ENCODE measurements at regions not wholly inside any gene's neighbourhood (a gene's known extent, or its start where the extent isn't known, plus 50 kb on each side); places are given as distances from the start of the nearest gene placed in this dataset.
"Not testable (repeated sequence)": the region's sequence is repeated elsewhere in the genome, so short reads cannot be mapped to it uniquely, and the experiment has no call there.

DNA sequence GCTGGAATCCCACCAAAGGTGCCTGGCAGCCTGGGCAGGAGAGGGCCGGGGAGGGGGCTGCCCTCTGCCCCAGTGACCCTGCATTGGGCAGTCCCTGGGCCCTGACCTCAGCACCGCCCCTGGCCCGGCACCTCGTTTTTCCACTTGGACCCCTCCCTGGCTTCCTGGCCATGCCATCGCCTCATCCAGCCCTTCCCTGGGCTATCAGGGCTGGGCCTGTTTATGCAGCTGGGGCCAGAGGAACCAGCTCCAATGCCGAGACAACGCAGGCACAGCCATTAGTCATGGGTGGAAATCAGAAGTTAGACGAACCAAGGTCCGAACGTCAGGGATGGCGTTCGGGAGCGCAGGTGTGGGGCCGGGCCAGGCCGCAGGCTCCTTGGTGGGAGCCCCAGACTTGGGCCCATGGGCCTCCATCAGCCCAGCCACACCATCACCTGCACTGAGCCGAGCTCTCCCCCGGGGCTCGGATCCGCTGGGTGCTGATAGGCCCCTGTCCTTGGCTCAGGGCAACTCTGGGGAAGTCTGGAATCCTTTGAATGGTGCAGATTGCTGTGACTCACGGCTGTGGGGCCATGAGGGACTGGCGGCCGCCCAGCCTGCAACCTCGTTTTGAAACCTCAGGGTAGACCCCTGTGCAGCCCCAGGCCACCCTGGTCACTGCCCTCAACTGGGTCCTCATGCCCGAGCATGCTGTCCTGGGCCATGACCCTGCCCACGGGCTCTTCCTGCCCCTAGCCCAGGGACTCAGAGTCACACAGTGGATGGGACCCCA is 169.4 kb downstream of the KIF26A start:
- no peaks in the 10 kb centered on the region; the same call in 1 of the 2 replicates for H3K4me1 ChIP-seq (ENCODE audit: control insufficient read depth, insufficient read depth, low read length)
- H3K4me3 ChIP-seq (ENCODE audit: low read length): no peak overlapping the region
- H3K27ac ChIP-seq (ENCODE audit: low read length): no peak overlapping the region
- H3K36me3 ChIP-seq (ENCODE audit: control insufficient read depth, insufficient read depth, low read length): no peaks in the 10 kb centered on the region
- H3K9me3 ChIP-seq (ENCODE audit: control insufficient read depth, insufficient read depth, low read length): no peaks in the 10 kb centered on the region
- no peak for DNase-seq (ENCODE audit: low read depth, low spot score)
- H3K27me3 ChIP-seq (ENCODE audit: control insufficient read depth, insufficient read depth, low read length): no peaks in the 10 kb centered on the region
- WGBS (ENCODE audit: insufficient coverage, insufficient read length): no CpG with 5 or more reads among the region's 25 CpGs

DNA sequence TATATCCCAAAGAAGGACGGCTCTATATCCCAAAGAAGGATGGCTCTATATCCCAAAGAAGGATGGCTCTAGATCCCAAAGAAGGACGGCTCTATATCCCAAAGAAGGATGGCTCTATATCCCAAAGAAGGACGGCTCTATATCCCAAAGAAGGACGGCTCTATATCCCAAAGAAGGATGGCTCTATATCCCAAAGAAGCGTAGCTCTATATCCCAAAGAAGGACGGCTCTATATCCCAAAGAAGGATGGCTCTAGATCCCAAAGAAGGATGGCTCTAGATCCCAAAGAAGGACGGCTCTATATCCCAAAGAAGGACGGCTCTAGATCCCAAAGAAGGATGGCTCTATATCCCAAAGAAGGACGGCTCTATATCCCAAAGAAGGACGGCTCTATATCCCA is 170.1 kb downstream of the KIF26A start:
- H3K4me1 ChIP-seq (ENCODE audit: control insufficient read depth, insufficient read depth, low read length); DNase-seq (ENCODE audit: low read depth, low spot score); H3K9me3 ChIP-seq (ENCODE audit: control insufficient read depth, insufficient read depth, low read length); H3K36me3 ChIP-seq (ENCODE audit: control insufficient read depth, insufficient read depth, low read length); H3K27me3 ChIP-seq (ENCODE audit: control insufficient read depth, insufficient read depth, low read length); H3K4me3 ChIP-seq (ENCODE audit: low read length); H3K27ac ChIP-seq (ENCODE audit: low read length): not testable (repeated sequence)
- no CpG with 5 or more reads among the region's 10 CpGs for WGBS (ENCODE audit: insufficient coverage, insufficient read length)

DNA sequence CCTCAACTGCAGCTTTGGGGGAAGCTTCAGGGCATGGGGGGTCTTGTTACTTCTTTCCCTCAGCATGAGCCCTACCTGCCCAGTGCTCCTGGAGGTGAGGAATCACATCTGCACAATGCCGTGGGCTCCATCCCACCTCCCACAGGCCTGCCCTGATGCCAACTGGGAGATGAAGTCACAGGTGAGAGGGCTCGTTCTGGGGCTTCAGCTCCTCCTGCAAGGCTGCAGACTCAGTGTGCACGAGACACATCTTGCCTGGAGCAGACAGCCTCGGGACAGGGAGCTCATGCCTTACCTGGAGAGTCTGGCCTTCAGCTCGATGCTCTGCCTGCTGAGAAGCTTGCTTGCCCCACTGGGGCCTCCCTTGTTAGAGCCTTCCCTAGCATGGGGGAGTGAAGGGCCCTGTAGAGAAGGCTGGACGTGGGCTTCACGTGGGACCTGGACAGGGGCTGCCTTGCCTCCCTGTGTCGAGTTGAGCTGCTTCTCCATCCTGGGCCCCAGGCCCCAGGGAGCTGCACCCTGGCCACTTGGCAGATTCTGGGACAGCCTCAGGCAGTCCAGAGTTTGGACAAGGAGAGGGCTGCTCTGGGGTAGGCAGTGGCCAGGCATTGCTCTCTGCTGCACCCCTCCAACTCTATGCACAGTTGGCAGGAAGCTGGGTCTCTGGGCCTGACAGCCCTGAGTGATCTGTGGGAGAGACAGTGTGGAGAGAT is 171.4 kb downstream of the KIF26A start:
- H3K36me3 ChIP-seq (ENCODE audit: control insufficient read depth, insufficient read depth, low read length): no peaks in the 10 kb centered on the region
- no CpG with 5 or more reads among the region's 8 CpGs for WGBS (ENCODE audit: insufficient coverage, insufficient read length)
- no peak for DNase-seq (ENCODE audit: low read depth, low spot score)

DNA sequence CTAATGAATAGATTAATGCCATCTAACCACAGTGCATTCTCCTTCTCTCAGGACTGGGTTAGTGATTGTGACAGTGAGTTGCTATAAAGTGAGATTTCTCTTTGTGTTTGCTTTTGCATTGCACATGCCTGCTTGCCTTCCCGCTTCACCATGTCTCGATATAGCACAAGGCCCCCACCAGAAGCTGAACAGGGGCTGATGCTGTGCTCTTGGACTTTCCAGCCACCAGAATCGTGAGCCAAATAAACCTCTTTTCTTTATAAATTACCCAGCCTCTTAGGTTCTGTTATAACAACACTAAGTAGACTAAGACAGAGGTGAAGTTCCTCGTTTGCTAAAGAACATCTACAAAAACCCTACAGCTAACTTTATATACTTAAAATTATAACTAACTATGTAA is 173.0 kb downstream of the KIF26A start:
- no CpG with 5 or more reads among the region's 4 CpGs for WGBS (ENCODE audit: insufficient coverage, insufficient read length)
- Histone ChIP-seq H3K9me3 (ENCODE audit: control insufficient read depth, insufficient read depth, low read length) (no peaks in the 10 kb centered on the region), H3K36me3 (ENCODE audit: control insufficient read depth, insufficient read depth, low read length) (no peaks in the 10 kb centered on the region; the same call in 1 of the 2 replicates), H3K4me1 (ENCODE audit: control insufficient read depth, insufficient read depth, low read length) (0 out of 2 replicates have a peak, but pooled peaks cover 2% of the 10 kb centered on the region), H3K27ac (ENCODE audit: low read length) (no peak overlapping the region), H3K27me3 (ENCODE audit: control insufficient read depth, insufficient read depth, low read length) (no peaks in the 10 kb centered on the region), H3K4me3 (ENCODE audit: low read length) (no peak overlapping the region)
- no peak for DNase-seq (ENCODE audit: low read depth, low spot score)

More for the DNA sequence above, 171.4 kb downstream of the KIF26A start:
- H3K4me3 ChIP-seq (ENCODE audit: low read length): no peak overlapping the region
- H3K27me3 ChIP-seq (ENCODE audit: control insufficient read depth, insufficient read depth, low read length): no peaks in the 10 kb centered on the region
- no peaks in the 10 kb centered on the region for H3K9me3 ChIP-seq (ENCODE audit: control insufficient read depth, insufficient read depth, low read length)
- H3K27ac ChIP-seq (ENCODE audit: low read length): no peak overlapping the region
- H3K4me1 ChIP-seq (ENCODE audit: control insufficient read depth, insufficient read depth, low read length): no peaks in the 10 kb centered on the region; the same call in 1 of the 2 replicates

DNA sequence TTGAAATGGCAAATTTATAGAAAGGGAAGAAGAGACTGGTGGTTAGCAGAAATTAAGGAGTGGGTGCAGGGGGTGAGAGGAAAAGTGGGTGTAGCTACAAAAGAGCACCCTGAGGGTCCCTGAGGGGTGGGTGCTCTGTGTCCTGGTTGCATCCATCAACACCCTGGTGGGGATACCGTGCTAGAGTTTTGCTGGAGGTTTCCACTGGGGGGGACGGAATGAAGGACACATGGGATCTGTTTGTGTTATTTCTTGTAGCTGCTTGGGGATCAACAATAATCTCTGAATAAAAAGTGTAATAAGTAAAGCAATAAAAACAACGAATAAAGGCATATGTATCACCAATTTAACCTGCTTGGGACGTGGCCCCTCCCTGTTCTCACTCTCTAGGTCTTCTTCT is 175.3 kb downstream of the KIF26A start:
- WGBS (ENCODE audit: insufficient coverage, insufficient read length): no CpG with 5 or more reads among the region's 4 CpGs
- no peaks in the 10 kb centered on the region; the same call in 1 of the 2 replicates for H3K36me3 ChIP-seq (ENCODE audit: control insufficient read depth, insufficient read depth, low read length)
- no peak for DNase-seq (ENCODE audit: low read depth, low spot score)
- H3K4me1 ChIP-seq (ENCODE audit: control insufficient read depth, insufficient read depth, low read length): 0 out of 2 replicates have a peak, but pooled peaks cover 2% of the 10 kb centered on the region
- H3K4me3 ChIP-seq (ENCODE audit: low read length): no peak overlapping the region
- H3K27ac ChIP-seq (ENCODE audit: low read length): no peak overlapping the region
- no peaks in the 10 kb centered on the region for H3K27me3 ChIP-seq (ENCODE audit: control insufficient read depth, insufficient read depth, low read length)
- H3K9me3 ChIP-seq (ENCODE audit: control insufficient read depth, insufficient read depth, low read length): no peaks in the 10 kb centered on the region

DNA sequence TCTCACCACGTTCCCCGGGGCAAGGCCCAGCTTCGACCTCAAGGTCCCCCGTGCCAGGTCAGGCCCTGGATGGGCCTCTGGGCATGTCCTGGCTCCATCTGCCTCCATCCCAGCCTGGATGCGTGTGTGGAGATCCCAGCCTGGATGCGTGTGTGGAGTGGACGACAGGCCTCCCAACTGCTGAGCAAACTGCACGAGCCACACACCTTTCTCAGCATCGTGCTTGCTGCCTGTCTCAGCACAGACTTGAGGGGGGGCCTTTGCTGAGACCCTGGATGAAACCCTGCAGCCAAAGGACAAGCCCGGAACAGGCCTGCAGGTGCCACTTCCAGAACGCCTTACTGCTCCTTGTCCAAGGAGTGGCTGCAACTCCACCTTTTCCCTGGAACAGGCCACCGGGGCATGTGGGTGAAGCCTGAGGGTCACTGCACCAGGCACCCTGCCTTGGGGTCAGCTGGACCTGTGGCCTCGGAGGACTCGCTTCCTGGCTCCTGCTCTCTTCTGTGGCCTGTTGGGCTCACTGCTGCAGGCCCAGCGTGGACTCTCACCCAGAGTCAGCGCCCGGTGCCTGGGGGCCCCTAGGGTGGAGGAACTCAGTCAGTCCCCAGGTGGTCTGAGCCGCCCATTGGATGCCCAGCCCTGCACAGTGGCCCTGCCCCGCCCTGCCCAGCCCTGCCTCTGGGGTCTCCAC is 176.0 kb downstream of the KIF26A start:
- no CpG with 5 or more reads among the region's 19 CpGs for WGBS (ENCODE audit: insufficient coverage, insufficient read length)
- H3K27ac ChIP-seq (ENCODE audit: low read length): no peak overlapping the region
- no peaks in the 10 kb centered on the region; the same call in 1 of the 2 replicates for H3K36me3 ChIP-seq (ENCODE audit: control insufficient read depth, insufficient read depth, low read length)
- no peaks in the 10 kb centered on the region for H3K9me3 ChIP-seq (ENCODE audit: control insufficient read depth, insufficient read depth, low read length)
- no peak for DNase-seq (ENCODE audit: low read depth, low spot score)
- H3K4me3 ChIP-seq (ENCODE audit: low read length): no peak overlapping the region
- H3K4me1 ChIP-seq (ENCODE audit: control insufficient read depth, insufficient read depth, low read length): peaks cover 2% of the 10 kb centered on the region; the same call in 1 of the 2 replicates
- H3K27me3 ChIP-seq (ENCODE audit: control insufficient read depth, insufficient read depth, low read length): no peaks in the 10 kb centered on the region

DNA sequence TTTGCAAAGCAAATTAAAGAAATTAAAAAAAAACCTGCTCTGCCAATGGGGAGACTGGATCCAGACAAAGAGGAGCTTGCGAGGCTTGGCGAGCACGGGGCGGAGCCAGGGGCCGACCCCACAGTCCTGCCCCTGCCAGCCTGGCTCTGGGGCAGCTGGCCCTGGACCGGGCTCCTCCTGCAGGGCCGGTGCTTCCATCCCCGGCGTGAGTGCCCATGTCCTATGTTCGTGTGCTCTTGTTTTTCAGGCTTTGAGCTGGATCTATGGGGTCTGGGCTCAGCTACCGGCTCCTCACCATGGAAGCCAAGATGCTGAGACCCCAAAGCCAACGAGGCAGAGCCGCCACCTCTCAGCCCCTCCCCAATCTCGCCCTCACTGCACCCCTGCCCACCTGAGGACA is 176.8 kb downstream of the KIF26A start:
- no peak for DNase-seq (ENCODE audit: low read depth, low spot score)
- Histone ChIP-seq H3K36me3 (ENCODE audit: control insufficient read depth, insufficient read depth, low read length) (no peaks in the 10 kb centered on the region; the same call in 1 of the 2 replicates), H3K27me3 (ENCODE audit: control insufficient read depth, insufficient read depth, low read length) (no peaks in the 10 kb centered on the region), H3K9me3 (ENCODE audit: control insufficient read depth, insufficient read depth, low read length) (no peaks in the 10 kb centered on the region), H3K4me1 (ENCODE audit: control insufficient read depth, insufficient read depth, low read length) (peaks cover 2% of the 10 kb centered on the region; the same call in 1 of the 2 replicates), H3K27ac (ENCODE audit: low read length) (no peak overlapping the region), H3K4me3 (ENCODE audit: low read length) (no peak overlapping the region)
- WGBS (ENCODE audit: insufficient coverage, insufficient read length): no CpG with 5 or more reads among the region's 14 CpGs

DNA sequence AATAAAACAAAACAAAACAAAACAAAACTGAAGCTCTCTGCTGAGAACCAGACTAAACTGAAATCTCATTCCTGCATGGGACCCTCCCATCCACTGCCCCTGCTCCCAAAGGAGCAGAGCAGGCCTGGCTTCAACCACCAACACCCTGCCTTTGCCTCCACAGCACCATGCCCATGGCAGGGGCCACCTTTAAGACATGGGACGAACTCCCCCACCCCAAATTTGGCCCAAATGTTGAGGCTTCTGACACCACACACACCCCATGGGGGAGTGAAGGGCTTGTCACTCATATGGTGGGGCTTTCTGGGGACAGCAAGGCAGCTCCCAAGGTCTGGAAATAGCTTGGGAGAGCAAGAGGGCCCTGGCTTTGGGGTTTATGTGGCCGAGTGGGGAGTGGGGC is 177.2 kb downstream of the KIF26A start:
- H3K4me1 ChIP-seq (ENCODE audit: control insufficient read depth, insufficient read depth, low read length): peaks cover 2% of the 10 kb centered on the region; the same call in 1 of the 2 replicates
- no CpG with 5 or more reads among the region's 2 CpGs for WGBS (ENCODE audit: insufficient coverage, insufficient read length)
- H3K27me3 ChIP-seq (ENCODE audit: control insufficient read depth, insufficient read depth, low read length): no peaks in the 10 kb centered on the region

DNA sequence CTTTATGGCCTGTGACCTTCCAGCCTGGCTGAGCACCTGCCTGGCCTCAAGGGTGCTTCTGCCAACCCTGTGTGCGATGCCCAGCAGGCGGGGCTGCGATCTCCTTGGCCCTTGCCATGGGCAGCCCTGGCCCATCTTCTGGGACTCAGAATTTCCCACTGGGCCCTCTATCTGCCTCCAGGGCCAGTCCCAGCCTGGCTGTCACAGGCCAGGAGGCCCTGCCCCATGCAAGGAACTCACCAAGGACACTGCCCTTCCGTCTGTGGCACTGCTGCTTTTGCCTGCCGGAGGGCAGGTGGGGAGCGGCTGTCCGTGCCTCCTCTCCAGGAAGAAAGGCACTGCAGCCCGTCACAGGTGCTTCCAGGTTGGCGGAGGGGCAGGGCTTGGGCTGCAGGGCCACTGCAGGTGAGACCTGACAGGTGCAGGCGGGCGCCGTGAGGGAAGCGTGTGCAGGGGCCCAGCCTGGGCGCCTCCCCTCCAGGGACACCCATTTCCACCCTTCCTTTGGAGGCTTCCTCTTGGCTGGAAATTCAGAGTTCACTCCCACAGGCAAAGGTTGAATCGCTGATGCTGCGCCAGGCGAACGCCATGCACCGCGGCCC is 177.8 kb downstream of the KIF26A start:
- Histone ChIP-seq H3K4me1 (ENCODE audit: control insufficient read depth, insufficient read depth, low read length) (peaks cover 3% of the 10 kb centered on the region; the same call in 1 of the 2 replicates), H3K9me3 (ENCODE audit: control insufficient read depth, insufficient read depth, low read length) (no peaks in the 10 kb centered on the region), H3K27ac (ENCODE audit: low read length) (no peak overlapping the region), H3K36me3 (ENCODE audit: control insufficient read depth, insufficient read depth, low read length) (no peaks in the 10 kb centered on the region; the same call in 1 of the 2 replicates), H3K27me3 (ENCODE audit: control insufficient read depth, insufficient read depth, low read length) (no peaks in the 10 kb centered on the region), H3K4me3 (ENCODE audit: low read length) (no peak overlapping the region)
- WGBS (ENCODE audit: insufficient coverage, insufficient read length): no CpG with 5 or more reads among the region's 20 CpGs
- no peak for DNase-seq (ENCODE audit: low read depth, low spot score)

More for the DNA sequence above, 177.2 kb downstream of the KIF26A start:
- no peaks in the 10 kb centered on the region for H3K9me3 ChIP-seq (ENCODE audit: control insufficient read depth, insufficient read depth, low read length)
- no peak overlapping the region for H3K27ac ChIP-seq (ENCODE audit: low read length)
- no peak overlapping the region for H3K4me3 ChIP-seq (ENCODE audit: low read length)
- no peaks in the 10 kb centered on the region; the same call in 1 of the 2 replicates for H3K36me3 ChIP-seq (ENCODE audit: control insufficient read depth, insufficient read depth, low read length)
- DNase-seq (ENCODE audit: low read depth, low spot score): no peak

Measured in iPS DF 6.9 (cell line).